ENCODE measurements at regions not wholly inside any gene's neighbourhood (a gene's known extent, or its start where the extent isn't known, plus 50 kb on each side); places are given as distances from the start of the nearest gene placed in this dataset.
"Not testable (repeated sequence)": the region's sequence is repeated elsewhere in the genome, so short reads cannot be mapped to it uniquely, and the experiment has no call there.

GRCh38 chr22:11324439-11325037 is 4203.5 kb upstream of the OR11H1 start:
- not testable (repeated sequence) for TF ChIP-seq CTCF (CRISPR knock-in tag; IDR thresholded peaks at IDR 0.05); ZNF609 (CRISPR knock-in tag; IDR thresholded peaks at IDR 0.05; ENCODE audit: borderline replicate concordance); TCF7L2 (IDR thresholded peaks at IDR 0.05; ENCODE audit: low read depth, low read length); TAF15 (IDR thresholded peaks at IDR 0.05; ENCODE audit: low read depth, low read length, poor library complexity, severe bottlenecking); ZNF83 (CRISPR knock-in tag; IDR thresholded peaks at IDR 0.05; ENCODE audit: borderline replicate concordance)
